Glutamatergic neuron (in vitro differentiated cells): ENCODE measurements at regions not wholly inside any gene's neighbourhood (a gene's known extent, or its start where the extent isn't known, plus 50 kb on each side); places are given as distances from the start of the nearest gene placed in this dataset.

Source experiments
- DNase-seq: peaks from one replicate; pipeline ENCODE4 v3.0.0; 2022
- H3K27ac Mint-ChIP-seq: one replicate; pipeline ENCODE4 v1.8.0; 2020; ENCODE audit warnings: mild to moderate bottlenecking, mixed read lengths, inconsistent platforms; ENCODE audit not compliant: unreplicated experiment
- H3K27me3 Mint-ChIP-seq: one replicate; pipeline ENCODE4 v1.8.0; 2020; ENCODE audit warnings: mild to moderate bottlenecking, moderate library complexity, mixed read lengths, inconsistent platforms; ENCODE audit not compliant: unreplicated experiment
- H3K36me3 Mint-ChIP-seq: one replicate; pipeline ENCODE4 v1.8.0; 2020; ENCODE audit warnings: mild to moderate bottlenecking, mixed read lengths, inconsistent platforms; ENCODE audit not compliant: unreplicated experiment
- H3K4me1 Mint-ChIP-seq: one replicate; pipeline ENCODE4 v1.8.0; 2020; ENCODE audit warnings: mild to moderate bottlenecking, low read depth, mixed read lengths, inconsistent platforms; ENCODE audit not compliant: unreplicated experiment
- H3K4me3 Mint-ChIP-seq: one replicate; pipeline ENCODE4 v1.8.0; 2020; ENCODE audit warnings: mild to moderate bottlenecking, mixed read lengths, inconsistent platforms; ENCODE audit not compliant: unreplicated experiment
- H3K9me3 Mint-ChIP-seq: one replicate; pipeline ENCODE4 v1.8.0; 2020; ENCODE audit warnings: mild to moderate bottlenecking, moderate library complexity, mixed read lengths, inconsistent platforms; ENCODE audit not compliant: unreplicated experiment
- TF ChIP-seq, protein P1 (sequence below): fragments of 200-600 bp; sonication (generic); IDR thresholded peaks from one replicate; pipeline ENCODE4 v1.5.0; 2021; ENCODE audit not compliant: partially characterized antibody, unreplicated experiment

DNA sequence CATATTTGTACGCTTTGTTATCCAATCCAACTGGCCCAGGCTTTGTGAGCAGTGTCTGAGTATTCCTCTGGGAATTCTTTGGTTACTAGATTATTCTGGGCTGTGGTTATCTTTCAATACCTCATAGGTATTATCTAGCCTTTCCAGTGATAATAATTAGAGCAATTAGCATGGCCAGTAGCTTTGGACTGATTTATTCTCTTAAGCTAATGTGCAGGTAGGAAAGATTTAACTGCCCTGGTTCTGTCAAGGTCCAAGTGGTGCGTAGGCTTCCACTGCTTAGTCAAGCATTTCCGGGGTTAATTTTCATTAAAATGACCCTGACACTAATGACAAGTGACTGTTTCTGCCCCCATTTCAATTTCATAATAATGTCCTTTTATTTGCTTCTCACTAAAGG is 54.2 kb upstream of the PMFBP1 start:
- DNase-seq: no peak
- peaks cover 4% of the 10 kb centered on the region for H3K36me3 Mint-ChIP-seq
- TF ChIP-seq, protein P1, sequence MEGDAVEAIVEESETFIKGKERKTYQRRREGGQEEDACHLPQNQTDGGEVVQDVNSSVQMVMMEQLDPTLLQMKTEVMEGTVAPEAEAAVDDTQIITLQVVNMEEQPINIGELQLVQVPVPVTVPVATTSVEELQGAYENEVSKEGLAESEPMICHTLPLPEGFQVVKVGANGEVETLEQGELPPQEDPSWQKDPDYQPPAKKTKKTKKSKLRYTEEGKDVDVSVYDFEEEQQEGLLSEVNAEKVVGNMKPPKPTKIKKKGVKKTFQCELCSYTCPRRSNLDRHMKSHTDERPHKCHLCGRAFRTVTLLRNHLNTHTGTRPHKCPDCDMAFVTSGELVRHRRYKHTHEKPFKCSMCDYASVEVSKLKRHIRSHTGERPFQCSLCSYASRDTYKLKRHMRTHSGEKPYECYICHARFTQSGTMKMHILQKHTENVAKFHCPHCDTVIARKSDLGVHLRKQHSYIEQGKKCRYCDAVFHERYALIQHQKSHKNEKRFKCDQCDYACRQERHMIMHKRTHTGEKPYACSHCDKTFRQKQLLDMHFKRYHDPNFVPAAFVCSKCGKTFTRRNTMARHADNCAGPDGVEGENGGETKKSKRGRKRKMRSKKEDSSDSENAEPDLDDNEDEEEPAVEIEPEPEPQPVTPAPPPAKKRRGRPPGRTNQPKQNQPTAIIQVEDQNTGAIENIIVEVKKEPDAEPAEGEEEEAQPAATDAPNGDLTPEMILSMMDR: no peak
- H3K27me3 Mint-ChIP-seq: no peaks in the 10 kb centered on the region
- H3K4me3 Mint-ChIP-seq: no peak overlapping the region
- no peaks in the 10 kb centered on the region for H3K9me3 Mint-ChIP-seq
- no peak overlapping the region for H3K27ac Mint-ChIP-seq
- peaks cover 6% of the 10 kb centered on the region for H3K4me1 Mint-ChIP-seq

DNA sequence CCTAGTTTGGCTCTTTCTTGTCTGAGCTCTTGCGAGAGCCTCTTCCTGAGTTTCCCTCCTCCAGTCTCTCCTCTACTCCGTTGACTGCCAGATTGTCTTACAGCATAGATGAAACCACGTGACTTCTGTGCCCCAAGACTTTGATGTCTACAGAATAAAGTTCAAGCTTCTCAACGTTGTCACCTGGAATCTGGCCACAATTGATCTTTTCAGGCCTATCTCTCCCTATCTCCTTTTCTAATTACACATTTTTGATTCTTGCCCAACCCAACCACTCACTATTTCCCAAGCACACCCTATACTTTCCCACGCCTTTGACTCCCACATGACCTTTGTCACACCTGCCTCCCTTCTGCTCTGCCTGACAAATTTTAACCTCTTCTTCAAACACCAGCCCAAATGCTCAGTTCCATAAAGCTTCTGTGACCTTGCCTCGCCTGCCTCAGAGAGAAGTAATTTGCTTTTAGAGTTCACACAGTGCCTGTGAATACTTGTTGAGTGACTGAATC is 52.4 kb upstream of the PMFBP1 start:
- TF ChIP-seq, protein P1: no peak
- Mint-ChIP-seq H3K4me3 (no peak overlapping the region), H3K27me3 (no peaks in the 10 kb centered on the region), H3K9me3 (no peaks in the 10 kb centered on the region), H3K36me3 (no peaks in the 10 kb centered on the region), H3K4me1 (peaks cover 6% of the 10 kb centered on the region), H3K27ac (no peak overlapping the region)
- DNase-seq: no peak

DNA sequence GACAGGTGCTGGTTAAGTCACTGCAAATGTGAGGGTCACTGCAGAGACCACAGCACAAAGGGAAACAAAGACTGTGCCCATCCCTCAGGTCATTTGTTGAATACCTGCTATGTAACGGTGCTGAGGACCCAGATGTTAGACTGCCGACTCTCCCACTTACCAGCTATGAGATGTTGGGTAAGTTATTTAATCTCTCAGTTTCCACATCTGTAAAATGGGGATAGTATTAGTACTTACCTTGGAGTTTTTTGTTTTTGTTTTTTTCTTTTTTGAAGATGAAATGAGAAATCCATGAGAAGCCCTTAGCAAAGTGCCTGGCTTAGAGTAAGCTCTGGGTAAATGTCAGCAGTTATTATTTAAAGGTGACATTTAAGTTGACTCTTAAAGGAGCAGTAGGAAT is 50.5 kb upstream of the PMFBP1 start:
- H3K36me3 Mint-ChIP-seq: no peaks in the 10 kb centered on the region
- H3K9me3 Mint-ChIP-seq: no peaks in the 10 kb centered on the region
- no peak overlapping the region for H3K4me3 Mint-ChIP-seq
- peaks cover 2% of the 10 kb centered on the region for H3K27me3 Mint-ChIP-seq
- DNase-seq: no peak
- no peak overlapping the region for H3K27ac Mint-ChIP-seq
- TF ChIP-seq, protein P1: no peak
- peaks cover 6% of the 10 kb centered on the region for H3K4me1 Mint-ChIP-seq
